NCI-H1092 treated with DMSO at 0.1 percent for 48 hours (cell line): ENCODE measurements at regions not wholly inside any gene's neighbourhood (a gene's known extent, or its start where the extent isn't known, plus 50 kb on each side); places are given as distances from the start of the nearest gene placed in this dataset.

Experiments
- DNase-seq: peaks from one replicate; lab custom pipeline; 2025; lab: John Stamatoyannopoulos, UW

DNA sequence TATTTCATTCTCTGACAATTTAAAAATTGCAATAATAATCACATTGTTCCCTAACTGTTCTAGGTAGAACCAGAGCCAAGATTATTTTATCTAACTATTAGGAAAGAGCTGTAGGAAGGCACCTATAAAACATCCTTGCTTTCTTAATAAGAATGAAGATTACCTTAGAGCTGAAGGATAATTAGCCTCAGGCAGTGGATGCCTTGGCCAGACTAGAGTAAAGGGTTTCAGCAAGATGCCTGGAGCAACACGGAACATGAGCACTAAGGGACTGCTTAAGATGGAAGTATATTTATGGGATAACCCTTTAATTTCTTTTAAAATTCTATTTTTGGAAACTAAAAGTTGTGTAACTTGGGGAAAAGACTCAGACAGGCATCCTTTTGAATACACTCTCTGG, 456.6 kb upstream of the RBMS3 start:
- DNase-seq: no peak

DNA sequence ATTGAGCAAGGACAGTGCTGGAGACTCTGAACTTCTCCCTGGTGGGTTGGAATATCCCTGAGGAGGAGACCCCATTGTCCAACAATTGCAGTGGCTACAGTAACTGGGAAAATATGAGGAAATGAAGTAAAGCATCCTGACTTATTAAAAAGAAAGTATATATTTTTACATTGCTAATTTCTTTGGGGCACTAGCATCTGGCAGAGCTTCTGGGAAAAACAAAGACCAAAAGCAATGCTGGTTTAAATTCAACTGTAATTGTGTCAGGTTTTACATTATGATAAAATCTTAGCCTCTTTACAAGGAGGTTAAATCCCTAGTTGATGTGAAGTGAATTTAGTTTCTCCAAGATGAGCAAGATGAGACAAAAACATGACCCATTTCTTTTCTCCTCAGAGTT, 454.0 kb upstream of the RBMS3 start:
- no peak for DNase-seq

DNA sequence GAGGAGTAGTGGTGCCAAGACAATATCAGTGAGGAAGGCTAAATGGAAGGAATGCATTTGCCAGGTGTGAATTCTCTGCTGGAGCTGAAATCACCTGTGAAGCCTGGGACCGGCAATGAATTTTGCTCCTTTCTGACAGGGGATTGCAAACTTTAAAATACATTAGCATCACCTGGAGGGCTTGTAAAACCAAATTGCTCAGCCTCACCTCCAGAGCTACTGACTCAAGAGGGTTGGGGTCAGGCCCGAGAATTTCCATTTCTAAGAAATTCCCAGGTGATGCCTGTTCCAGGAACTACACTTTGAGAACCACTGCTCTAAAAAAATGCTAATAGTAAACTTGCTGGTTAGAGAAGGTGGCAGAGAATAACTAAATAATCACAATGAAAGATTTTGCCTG, 445.6 kb upstream of the RBMS3 start:
- DNase-seq: no peak

DNA sequence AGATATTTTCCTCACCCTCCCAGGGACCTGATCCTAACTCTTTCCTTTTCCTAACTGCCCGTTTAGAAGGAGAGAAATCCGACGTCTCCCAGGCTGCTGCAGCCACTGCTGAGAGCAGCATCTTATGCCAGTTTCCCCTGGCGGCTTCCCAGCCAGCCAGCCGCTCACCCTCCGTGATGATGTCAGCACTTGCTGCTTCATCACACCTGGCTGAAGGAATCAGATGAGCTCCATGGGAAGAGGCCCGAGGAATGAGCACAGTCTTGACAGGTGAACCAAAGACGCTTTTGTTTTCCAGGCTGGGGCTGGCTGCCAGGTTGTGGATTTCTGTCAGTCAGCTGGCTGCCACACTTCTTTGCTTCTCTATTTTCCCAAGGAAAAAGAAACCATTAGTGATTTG, 445.1 kb upstream of the RBMS3 start:
- DNase-seq: peak; percentile 5

DNA sequence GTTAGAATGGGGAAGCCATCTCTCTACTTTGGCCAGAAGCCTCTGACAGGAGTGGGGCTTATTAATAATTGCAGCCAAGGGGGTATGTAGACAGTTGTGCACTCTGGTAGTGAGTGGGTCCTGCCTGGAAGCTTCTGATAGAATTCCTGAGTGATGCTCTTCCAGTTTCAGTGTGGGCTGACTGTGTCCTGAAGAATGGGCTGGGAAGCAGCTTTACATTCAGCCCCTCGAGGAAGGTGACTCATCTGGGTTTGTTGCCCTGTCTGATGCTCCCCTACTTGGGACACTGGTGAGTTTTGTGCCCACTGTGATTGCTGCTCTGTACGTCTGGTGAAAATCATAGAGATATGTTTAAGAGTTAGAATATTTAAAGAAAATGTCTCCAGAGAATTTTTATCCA, 444.7 kb upstream of the RBMS3 start:
- no peak for DNase-seq

DNA sequence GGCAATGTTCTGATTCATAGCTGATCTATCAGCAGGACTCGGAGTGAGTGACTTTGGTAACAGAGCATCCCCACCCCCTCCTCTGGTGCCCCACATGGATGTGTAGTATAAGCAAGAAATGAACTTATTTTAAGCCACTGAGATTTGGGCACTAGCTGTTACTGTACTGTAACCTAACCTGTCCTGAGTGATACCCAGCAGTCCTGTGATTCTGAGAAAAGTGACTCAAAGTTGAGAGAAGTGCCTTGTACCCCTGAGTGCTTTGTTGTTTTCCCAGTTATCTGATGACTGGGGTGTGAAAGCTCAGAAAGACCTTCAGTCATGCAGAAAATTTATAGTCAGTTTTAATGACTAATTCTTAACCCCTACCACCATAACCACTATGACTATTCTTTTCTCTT, 439.9 kb upstream of the RBMS3 start:
- no peak for DNase-seq

DNA sequence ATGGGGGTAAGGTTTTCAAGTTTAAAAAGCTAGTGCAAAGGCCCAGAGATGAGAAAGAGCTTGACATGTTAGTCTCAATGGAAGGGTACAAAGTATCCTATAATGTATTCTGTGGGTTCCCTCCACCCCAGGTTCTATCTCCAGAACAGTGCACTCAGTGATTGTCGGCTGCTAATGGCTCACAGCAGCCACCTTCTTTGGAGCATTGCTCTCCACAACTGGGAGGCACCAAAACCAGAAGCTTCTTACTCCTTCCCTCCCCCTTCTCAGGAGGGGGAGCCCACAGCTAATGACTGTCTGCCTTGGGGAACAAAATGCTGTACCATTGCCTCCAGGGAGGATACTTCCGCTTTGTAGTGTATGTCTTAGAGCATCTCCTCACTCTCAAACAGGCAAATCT, 439.4 kb upstream of the RBMS3 start:
- no peak for DNase-seq

DNA sequence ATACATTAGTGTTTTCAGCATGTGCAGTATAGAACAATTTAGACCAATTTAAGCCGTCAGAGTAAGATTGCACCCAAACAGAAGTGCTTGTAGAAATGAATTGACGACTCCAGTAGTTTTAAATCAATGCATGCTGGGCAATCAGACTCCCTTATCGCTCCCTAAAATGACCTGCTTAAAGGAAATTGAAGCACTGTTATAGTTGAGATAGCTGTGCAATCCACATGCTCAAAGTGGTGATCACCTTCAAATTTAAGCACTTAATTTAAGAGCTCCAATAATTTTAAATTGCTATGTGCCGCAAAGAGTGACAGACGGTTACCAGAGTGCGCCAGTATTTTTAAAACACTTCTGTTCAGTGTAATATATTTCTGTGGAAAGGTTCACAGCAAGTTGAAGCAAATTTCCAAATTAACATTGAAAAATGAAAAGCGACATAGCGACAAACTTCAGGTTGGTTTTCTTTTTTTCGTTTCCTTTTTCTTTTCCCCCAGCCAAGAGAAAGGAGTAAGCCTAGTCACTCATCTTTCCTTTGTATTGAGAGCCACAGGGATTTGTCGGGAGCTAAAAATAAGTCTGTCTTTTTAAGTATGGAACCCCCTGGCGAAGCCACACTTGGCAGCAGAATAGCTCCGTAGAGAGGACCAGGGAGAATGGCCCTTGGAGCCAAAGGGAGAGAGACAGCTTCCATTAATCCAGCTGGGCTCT, 436.4 kb upstream of the RBMS3 start:
- DNase-seq: no peak

DNA sequence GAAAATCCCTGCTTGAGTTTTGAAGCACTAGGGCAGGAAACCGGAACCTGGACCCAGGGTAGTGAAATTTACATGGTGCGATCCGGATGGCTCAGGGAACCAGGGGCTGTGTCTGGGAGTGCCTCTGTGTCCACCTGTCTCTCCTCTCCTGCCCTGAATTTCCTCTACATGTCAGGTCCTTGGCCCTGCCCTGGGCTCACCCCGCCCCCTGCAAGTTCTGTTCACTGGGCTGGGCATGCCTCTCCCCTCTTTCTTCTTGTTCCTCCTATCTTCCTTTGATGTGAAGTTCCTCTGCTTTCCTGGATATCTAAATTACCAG, 435.9 kb upstream of the RBMS3 start:
- DNase-seq: no peak

DNA sequence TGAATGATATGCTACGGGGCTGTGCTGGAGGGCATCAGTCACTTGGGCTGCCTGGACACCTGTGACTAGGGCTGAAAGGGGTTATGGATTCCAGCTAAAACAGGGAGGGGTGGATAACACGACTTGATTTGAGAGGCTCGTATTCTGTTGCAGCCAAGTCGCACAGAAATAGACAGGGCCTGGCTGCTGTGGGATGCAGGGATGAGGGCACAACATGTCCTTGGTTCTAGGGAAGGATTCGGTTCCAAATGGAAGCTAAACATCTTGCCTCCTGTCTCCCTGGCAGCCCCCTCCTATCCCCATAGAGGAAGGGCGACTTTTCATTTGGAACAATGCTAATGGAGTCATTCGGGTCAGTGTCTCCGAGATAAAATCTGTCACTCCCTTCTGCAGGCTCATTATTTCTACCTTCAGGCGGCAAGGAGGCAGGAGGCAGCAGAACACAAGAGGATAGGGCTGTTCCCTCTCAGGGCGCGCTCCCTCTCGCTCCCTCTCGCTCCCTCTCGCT, 433.8 kb upstream of the RBMS3 start:
- DNase-seq: no peak

DNA sequence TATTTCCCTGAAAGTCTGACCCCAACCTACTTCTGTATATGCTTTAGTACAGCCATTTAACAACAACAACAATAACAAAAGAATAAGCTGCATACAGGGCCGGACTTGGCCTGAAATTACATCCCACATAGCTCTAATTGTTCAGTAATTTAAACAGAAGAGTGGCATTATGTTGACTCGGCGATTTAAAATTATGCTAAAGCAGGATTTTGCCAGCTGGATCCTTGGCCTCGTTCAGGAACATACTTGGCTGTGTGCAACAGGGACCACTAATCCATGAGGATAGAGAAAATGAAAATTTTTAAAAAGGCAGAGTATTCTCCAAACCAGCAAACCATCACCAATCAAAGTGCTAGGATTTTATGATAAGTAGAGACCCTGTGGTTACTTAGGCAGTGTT, 433.1 kb upstream of the RBMS3 start:
- DNase-seq: no peak

DNA sequence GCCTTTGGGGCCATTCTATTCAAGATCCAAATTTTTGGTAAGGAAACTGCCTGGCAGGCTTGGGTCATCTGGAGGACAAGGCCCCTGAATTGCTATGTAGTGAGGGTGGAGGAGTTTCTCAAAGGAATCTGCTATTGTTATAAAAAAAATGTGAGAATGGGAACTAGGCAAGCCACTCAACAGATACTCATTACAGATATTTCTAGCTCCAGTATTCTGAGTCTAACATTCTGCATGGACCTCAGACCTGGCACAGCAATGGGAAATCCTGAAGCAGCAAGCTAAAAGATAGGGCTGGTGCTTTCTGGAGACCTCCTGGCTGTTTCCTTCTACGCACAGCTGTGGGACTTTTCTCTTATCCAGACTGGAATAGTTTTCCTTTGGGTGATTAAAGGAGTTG, 430.7 kb upstream of the RBMS3 start:
- no peak for DNase-seq

DNA sequence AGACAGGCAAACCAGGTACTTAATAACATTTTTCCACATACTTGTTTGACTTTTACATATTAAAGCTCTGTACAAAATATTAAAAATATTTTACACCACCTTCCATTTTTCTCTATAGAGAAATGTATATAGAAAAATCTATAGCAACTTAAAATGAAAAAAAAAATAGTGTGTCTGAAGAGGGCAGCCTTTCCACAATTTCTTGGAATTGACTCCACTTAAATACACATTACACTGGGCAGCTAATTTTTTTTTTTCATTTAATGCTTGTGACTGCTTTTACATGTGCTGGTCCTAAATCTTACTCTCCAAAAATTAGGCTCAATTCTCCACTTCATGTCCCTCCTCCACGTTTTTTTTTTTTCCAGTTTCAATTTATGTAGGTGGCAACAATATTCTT, 427.0 kb upstream of the RBMS3 start:
- DNase-seq: no peak

DNA sequence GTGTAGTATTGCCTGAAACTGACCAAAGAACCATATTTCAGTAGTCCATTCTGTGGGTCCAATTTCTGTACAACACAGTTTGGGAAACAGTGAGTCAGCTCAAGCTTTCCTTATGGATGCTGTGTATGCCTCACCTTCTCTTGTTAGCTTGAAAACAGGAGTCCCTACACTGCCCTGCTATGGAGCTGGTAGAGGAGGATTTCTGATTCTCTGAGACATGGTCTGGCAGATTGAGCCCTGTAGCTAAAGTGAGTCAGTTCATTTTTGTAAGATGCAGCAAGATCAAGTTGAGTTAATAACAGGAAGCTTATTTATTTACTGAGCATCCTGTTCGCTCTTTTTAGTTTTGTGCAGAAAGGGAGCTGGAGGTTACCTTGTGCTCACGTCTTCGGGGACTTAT, 424.1 kb upstream of the RBMS3 start:
- no peak for DNase-seq

DNA sequence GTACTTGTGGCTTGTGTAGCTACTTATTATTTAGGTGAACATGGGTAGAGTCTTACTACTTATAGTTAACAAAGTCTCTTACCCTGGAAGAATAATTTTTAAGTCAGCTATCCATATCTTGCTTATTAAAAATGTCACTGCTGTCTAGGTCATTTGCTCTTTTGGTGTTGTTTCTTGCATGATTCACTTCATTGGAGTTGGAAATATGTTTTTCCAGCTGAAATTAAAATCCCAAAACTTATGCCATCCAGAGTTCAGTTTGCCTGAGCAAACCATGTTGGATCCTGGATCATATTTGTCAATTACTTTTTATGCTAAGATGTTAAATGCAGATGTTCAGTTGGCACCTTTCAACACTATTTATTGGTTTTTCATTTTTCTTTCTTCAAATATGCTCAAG, 421.0 kb upstream of the RBMS3 start:
- DNase-seq: no peak

DNA sequence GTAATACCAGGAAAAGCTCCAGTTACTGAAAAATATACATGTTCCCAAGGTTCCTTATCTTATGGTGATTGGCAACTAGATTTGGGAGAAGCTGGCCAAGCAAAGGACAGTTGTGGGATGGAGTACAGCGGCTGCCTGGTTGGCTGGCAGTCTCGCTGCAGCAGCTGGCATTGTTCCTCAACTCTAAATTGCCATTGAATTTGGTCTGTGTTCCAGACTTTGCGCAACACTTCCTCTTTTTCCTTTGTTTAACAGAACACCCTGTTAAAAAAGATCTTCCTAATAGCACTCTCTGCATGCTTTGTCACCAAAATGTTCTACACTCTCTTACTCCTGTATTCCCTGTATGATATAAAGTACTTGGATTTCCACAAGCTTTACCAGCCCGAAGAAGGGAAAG, 420.6 kb upstream of the RBMS3 start:
- DNase-seq: no peak

DNA sequence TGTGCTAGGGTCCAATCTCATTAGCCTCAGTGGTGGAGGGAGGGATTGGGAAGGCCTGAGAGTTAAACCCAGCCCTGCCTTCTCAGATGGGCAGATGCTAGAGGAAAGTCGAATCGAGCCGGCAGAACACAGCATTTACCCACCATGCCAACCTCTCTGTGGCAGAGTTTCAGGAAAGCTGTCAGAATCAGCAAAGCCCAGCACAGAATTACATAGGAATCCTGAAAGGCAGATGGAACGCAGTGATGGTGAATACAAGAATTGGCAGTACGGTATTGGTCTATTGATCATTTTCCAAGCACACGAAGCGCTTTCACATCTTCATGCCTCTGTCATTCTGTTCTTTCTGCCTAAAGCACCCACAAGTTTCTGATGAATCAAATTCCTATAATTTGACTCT, 417.7 kb upstream of the RBMS3 start:
- no peak for DNase-seq

DNA sequence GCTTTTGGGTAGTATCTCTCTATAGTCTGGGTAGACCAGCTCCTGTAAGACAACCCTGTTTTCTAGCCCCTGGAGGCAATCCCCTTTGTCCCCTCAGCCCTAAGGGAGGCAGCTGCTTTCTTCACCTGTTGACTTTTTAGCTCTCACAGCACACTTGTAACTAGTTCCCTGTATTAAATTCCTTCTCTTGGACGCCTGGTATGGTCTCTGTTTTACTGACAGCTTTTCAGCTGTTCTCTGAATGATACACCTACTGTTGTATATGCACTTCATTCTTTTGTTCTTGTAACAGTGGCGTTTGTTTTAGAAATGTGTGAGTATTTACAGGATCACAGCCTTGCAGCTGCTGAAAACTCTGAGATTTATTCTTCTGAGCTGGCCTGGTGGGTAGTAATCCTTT, 413.0 kb upstream of the RBMS3 start:
- no peak for DNase-seq

DNA sequence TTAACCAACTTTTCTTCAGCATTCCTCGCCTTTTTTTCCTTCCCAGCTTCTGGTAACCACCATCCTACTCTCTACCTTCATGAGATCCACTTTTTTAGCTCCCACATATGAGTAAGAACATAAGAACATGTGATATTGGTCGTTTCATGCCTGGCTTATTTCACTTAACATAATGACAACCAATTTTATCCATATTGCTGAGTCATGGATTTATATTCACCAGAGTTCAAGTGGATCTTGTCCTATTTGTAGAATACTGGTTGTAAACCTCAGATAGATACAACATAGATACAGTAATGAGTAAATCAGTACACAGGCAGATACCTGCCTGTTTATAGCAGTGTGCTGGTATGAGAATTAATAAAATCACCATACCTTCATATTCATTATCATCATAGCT, 412.0 kb upstream of the RBMS3 start:
- no peak for DNase-seq

DNA sequence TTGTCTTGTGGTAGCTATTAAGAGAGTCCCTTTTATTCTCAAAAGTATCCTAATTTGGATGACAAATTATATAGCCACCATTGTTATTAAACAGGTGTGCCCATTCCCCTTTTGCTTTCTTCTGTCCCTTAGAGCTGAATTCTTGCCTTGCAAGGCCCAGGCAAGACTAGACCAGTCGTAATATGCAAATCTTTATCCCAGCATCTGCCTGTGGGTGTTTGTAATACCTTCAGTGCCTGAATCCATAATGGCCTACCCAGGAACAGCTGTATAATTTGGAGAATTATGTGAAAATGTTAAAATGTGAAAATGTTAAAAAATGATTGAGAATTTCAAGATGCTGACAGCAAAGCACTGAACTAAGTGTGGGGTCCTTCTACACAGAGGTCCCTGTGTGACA, 403.0 kb upstream of the RBMS3 start:
- no peak for DNase-seq

DNA sequence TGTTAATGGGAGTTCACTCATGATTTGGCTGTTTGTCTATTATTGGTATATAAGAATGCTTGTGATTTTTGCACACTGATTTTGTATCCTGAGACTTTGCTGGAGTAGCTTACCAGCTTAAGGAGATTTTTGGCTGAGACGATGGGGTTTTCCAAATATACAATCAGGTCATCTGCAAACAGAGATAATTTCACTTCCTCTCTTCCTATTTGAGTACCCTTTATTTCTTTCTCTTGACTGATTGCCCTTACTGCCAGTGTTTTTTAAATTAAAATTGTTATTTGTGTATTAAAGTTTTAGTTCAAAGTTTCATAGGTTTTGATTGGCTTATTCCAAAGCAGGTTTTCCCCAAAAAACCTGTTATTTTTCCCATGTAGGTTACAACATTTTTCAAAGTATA, 390.5 kb upstream of the RBMS3 start:
- DNase-seq: no peak

DNA sequence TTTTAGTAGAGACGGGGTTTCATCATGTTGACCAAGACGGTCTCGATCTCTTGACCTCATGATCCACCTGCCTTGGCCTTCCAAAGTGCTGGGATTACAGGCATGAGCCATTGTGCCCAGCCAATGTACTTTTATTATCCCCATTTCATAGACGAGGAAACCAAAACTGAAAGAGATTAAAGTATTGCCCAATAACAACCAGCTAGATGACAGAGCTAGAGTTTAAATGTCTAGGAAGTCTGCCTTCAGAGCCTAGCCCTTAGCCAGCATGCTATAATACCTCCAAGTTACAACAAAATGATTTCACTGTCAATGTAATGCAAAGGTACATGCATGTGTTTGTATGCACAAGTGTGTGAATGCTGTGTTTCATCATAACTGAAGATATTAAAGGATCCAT, 389.4 kb upstream of the RBMS3 start:
- DNase-seq: no peak

DNA sequence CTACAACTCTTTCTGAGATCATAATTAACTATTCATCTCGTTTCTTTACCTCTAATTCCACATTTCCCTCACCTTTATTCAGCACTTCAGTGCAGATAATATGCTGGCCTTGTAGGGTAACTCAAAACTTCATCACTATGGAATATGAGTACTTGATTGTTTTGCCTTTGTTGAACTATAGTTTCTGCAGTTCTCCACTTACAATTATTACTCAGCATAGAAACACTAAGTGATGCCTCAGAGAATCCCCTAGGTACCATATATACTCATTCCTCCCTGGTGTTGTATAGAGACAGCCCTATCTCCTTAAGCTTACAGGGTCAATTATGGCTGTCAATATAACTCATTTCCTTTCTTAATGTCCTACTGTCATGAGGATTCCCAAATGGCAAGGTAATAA, 380.6 kb upstream of the RBMS3 start:
- no peak for DNase-seq

DNA sequence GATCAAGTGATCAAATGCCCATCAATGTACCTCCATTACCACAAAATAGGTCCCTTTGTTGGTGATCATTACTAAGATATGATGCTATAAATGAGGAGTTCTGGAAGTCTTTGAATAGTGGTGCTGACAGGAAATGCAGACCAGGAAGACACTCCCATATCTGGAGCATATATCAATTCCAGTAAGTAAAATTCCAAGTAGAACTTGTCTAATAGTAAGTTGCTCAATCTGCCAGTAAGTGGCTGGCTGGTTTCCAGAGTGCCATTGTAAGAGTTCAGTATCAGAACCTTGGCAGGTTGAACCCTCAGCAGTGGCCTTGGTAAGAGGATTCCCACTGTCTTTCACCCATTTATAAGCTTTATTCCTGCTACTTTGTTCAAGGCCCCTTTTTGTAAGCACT, 379.9 kb upstream of the RBMS3 start:
- DNase-seq: no peak

DNA sequence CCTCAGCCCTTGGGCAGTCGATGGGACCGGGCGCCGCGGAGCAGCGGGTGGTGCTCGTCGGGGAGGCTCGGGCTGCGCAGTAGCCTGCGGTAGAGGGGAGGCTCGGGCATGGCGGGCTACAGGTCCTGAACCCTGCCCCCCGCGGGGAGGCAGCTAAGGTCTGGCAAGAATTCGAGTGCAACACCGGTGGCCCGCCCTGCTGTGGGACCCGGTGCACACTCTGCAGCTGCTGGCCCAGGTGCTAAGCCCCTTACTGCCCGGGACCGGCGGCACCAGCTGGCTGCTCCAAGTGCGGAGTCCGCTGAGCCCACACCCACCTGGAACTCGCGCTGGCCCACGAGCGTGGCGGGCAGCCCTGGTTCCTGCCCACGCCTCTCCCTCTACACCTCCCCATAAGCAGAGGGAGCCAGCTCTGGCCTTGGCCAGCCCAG, 377.7 kb upstream of the RBMS3 start:
- DNase-seq: no peak
